ENCODE measurements at regions not wholly inside any gene's neighbourhood (a gene's known extent, or its start where the extent isn't known, plus 50 kb on each side); places are given as distances from the start of the nearest gene placed in this dataset.

DNA sequence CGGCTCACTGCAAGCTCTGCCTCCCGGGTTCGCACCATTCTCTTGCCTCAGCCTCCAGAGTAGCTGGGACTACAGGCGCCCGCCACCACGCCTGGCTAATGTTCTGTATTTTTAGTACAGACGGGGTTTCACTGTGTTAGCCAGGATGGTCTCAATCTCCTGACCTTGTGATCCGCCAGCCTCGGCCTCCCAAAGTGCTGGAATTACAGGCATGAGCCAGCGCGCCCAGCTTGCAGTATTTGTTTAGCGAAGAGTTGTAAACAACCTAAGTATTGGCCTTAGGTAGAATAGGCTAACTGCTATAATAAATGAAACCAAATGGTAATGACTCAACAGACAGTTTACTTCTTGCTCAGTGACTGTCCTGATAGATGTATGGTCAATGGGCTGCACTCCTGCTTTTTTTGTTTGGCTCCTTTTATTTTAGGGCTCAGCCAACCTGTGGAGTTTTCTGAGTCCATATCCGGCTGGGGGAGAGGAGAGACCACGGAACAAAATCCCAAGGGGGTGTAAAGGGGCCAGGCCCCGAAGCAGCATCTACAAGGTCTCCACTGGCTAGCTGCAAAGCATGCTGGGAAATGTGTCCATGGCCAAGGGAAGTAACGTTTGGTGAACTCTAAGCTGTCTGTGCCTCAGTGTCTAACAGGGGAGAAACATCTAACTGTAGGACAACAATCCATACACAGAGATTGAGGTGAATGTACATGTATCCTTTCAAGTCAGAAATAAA, 841.0 kb upstream of the ID2 start:
- CTCF ChIA-PET = no interaction called here

DNA sequence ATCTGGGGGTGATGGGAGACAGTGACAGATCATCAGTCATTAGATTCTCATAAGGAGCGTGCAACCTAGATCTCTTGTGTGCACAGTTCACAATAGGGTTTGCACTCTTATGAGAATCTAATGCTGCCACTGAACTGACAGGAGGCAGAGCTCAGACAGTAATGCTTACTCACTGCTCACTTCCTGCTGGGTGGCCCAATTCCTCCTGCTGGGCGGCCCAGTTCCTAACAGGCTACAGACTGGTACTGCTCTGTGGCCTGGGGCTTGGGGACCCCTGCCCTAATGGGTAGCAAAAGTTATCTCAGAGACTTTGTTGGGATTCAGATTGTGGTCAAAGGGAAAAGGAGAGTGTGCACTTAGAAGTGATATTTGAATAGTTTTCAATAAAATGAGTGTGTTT, 840.1 kb upstream of the ID2 start:
- ChIA-PET POLR2A (interaction anchor here (0.6 kb wide), 1 partner anchor 1492 kb away, joined by 5 read pairs; no protein-coding TSS in a partner anchor), CTCF (no interaction called here)
- H3K4me3 ChIP-seq (ENCODE audit: low read depth, low read length) = no peak overlapping the region
- TF ChIP-seq, protein P1, sequence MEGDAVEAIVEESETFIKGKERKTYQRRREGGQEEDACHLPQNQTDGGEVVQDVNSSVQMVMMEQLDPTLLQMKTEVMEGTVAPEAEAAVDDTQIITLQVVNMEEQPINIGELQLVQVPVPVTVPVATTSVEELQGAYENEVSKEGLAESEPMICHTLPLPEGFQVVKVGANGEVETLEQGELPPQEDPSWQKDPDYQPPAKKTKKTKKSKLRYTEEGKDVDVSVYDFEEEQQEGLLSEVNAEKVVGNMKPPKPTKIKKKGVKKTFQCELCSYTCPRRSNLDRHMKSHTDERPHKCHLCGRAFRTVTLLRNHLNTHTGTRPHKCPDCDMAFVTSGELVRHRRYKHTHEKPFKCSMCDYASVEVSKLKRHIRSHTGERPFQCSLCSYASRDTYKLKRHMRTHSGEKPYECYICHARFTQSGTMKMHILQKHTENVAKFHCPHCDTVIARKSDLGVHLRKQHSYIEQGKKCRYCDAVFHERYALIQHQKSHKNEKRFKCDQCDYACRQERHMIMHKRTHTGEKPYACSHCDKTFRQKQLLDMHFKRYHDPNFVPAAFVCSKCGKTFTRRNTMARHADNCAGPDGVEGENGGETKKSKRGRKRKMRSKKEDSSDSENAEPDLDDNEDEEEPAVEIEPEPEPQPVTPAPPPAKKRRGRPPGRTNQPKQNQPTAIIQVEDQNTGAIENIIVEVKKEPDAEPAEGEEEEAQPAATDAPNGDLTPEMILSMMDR (IDR thresholded peaks at IDR 0.05; ENCODE audit: insufficient read depth, low read length, missing control alignments) = no peak
- no peak for DNase-seq (ENCODE audit: low read depth, low spot score)

More for the DNA sequence above, 841.0 kb upstream of the ID2 start:
- TF ChIP-seq, protein P1 (IDR thresholded peaks at IDR 0.05; ENCODE audit: insufficient read depth, low read length, missing control alignments) = no peak
- POLR2A ChIA-PET = interaction anchor here (0.6 kb wide), 1 partner anchor 1493 kb away, joined by 5 read pairs; no protein-coding TSS in a partner anchor
- no peak for DNase-seq (ENCODE audit: low read depth, low spot score)
- no peak overlapping the region for H3K4me3 ChIP-seq (ENCODE audit: low read depth, low read length)

DNA sequence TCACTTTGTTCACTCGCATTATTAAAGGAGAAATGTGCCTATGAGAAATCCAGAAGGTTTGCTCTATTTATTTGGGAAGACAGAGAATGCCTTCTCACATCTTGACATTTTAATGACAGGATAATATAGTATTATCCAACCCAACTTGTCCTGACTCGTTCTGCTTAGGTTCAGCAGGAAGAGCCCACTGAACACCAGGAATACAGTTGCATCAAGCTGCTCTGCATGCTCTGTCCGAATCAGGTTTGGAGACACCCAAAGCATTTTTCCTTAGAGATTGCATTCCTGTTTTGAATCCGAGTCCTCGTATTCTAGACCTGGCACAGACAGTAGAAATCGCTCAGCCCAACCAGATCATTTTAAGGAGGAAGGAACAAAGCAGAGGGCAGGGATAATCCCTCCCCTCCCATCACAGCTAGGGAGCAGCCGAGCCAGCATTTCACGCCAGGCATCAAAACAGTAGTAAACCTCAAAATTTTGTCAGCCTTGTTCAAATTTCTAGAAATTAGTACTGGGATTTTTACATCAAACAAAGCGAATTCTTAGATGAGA, 837.4 kb upstream of the ID2 start:
- H3K4me3 ChIP-seq (ENCODE audit: low read depth, low read length) = no peak overlapping the region
- DNase-seq (ENCODE audit: low read depth, low spot score) = no peak
- ChIA-PET CTCF (interaction anchor here (0.7 kb wide), 1 partner anchor 304 kb away, joined by 3 read pairs; no protein-coding TSS in a partner anchor), POLR2A (no interaction called here)
- TF ChIP-seq, protein P1 (IDR thresholded peaks at IDR 0.05; ENCODE audit: insufficient read depth, low read length, missing control alignments) = no peak

DNA sequence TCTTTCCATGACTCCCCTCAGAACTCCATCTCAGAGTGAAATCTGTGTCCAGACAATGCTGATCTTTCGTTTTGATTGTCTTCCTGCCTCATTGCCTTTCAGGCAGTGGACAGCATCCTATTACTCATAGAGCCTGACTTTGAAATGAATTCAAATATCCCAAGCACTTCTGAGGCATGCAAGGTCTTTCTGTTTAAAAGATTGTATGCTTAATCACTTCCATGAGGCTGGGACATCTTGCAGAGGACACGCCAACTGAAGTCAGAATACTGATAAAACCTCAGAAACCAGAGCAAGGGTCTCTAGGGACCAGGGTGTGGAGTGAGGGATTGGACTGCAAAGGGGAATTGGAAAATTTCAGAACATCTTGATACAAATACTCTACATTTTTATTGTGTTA, 836.5 kb upstream of the ID2 start:
- CTCF ChIA-PET = no interaction called here
- peak; percentile 73 for DNase-seq (ENCODE audit: low read depth, low spot score)
- H3K4me3 ChIP-seq (ENCODE audit: low read depth, low read length) = no peak overlapping the region; the same call in 1 of the 2 replicates
- TF ChIP-seq, protein P1 (IDR thresholded peaks at IDR 0.05; ENCODE audit: insufficient read depth, low read length, missing control alignments) = no peak
- POLR2A ChIA-PET = no interaction called here

DNA sequence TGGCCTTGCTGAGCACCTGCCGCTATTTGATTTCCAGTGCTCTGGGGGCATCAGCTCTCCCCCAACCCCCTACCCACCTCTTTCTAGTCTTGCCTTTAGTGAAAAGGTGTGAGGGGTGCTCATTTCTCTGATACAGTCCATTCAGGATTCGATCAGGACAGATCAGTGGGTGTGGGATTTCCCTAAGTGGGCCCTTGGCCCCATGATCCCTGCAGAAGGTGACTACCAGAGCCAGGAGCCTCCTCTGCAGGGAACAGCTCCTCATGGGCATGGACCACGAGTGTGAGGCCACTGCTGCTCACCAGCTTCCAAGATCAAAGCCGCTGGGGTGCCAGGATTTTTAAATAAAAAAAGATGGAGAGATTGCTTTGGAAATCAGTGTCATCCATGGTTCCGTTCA, 835.2 kb upstream of the ID2 start:
- TF ChIP-seq, protein P1 (IDR thresholded peaks at IDR 0.05; ENCODE audit: insufficient read depth, low read length, missing control alignments) = no peak
- no peak overlapping the region for H3K4me3 ChIP-seq (ENCODE audit: low read depth, low read length)
- no peak for DNase-seq (ENCODE audit: low read depth, low spot score)
- ChIA-PET CTCF (no interaction called here), POLR2A (no interaction called here)

DNA sequence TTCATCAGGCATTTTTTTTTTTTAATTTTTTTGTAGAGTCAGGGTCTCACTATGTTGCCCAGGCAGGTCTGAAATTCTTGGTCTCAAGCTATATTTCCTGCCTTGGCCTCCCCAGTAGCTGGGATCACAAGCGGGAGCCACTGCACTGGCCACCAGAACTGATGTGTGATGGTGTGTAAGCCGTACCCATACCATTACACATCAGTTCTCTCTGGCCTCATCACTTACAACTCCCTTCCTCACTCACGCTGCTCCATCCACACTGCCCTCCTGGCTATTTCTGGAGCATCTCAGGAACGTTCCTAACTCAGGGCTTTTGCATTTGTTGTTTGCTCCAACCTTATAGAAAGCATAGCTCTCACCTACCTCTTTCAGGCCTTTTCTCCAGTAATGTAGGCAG, 834.5 kb upstream of the ID2 start:
- TF ChIP-seq, protein P1 (IDR thresholded peaks at IDR 0.05; ENCODE audit: insufficient read depth, low read length, missing control alignments) = no peak
- POLR2A ChIA-PET = interaction anchor here (0.8 to 1.0 kb wide), 2 partner anchors 11 to 834 kb away, joined by 3 to 5 read pairs; partner anchors contain the start of gene ID2
- H3K4me3 ChIP-seq (ENCODE audit: low read depth, low read length) = no peak overlapping the region
- no peak for DNase-seq (ENCODE audit: low read depth, low spot score)
- CTCF ChIA-PET = interaction anchor here (2.6 kb wide), 1 partner anchor 419 kb away, joined by 8 read pairs; no protein-coding TSS in a partner anchor
